Neural cell (in vitro differentiated cells): ENCODE measurements at regions not wholly inside any gene's neighbourhood (a gene's known extent, or its start where the extent isn't known, plus 50 kb on each side); places are given as distances from the start of the nearest gene placed in this dataset.

Source experiments
- H2AFZ ChIP-seq: fragments of 200-600, 300-800 bp; sonication (generic), shearing (Covaris generic); 2 replicates; pipeline ENCODE4 v1.6.0; 2014; ENCODE audit warnings: low read depth, mild to moderate bottlenecking, antibody characterized with exemption, low read length, moderate library complexity
- H3F3A ChIP-seq: fragments of 200-600 bp; shearing (Covaris generic); 2 replicates; pipeline ENCODE4 v1.6.1; 2016; ENCODE audit warnings: mild to moderate bottlenecking, moderate library complexity, mixed read lengths, antibody characterized with exemption, low read length; ENCODE audit not compliant: insufficient read depth, poor library complexity, severe bottlenecking
- H3K27ac ChIP-seq: fragments of 200-600, 300-800 bp; sonication (generic), shearing (Covaris generic); 2 replicates; pipeline ENCODE4 v1.5.1; 2014; ENCODE audit warnings: mild to moderate bottlenecking, low read length, moderate library complexity
- H3K27me3 ChIP-seq: fragments of 300-800, 200-600 bp; sonication (generic), shearing (Covaris generic); 2 replicates; pipeline ENCODE4 v1.6.0; 2014; ENCODE audit warnings: mild to moderate bottlenecking, low read depth, low read length, moderate library complexity; ENCODE audit not compliant: insufficient read depth
- H3K36me3 ChIP-seq: fragments of 300-800, 200-600 bp; sonication (generic), shearing (Covaris generic); 2 replicates; pipeline ENCODE4 v1.5.1; 2014; ENCODE audit warnings: mild to moderate bottlenecking, antibody characterized with exemption, low read length, moderate library complexity; ENCODE audit not compliant: insufficient read depth
- H3K4me2 ChIP-seq: fragments of 300-800, 200-600 bp; sonication (generic), shearing (Covaris generic); 2 replicates; pipeline ENCODE4 v1.6.0; 2014; ENCODE audit warnings: mild to moderate bottlenecking, low read length
- H3K4me3 ChIP-seq: fragments of 300-800, 200-600 bp; sonication (generic), shearing (Covaris generic); 2 replicates; pipeline ENCODE4 v1.5.1; 2014; ENCODE audit warnings: mild to moderate bottlenecking, low read length, moderate library complexity
- H3K79me2 ChIP-seq: fragments of 200-600 bp; shearing (Covaris generic); replicated peaks from 2 replicates; pipeline ENCODE4 v1.6.0; 2014; ENCODE audit warnings: mild to moderate bottlenecking, low read length, moderate library complexity; ENCODE audit not compliant: insufficient read depth
- H3K9ac ChIP-seq: fragments of 300-800, 200-600 bp; sonication (generic), shearing (Covaris generic); 2 replicates; pipeline ENCODE4 v1.6.1; 2016; ENCODE audit warnings: mild to moderate bottlenecking, low read length, mixed read lengths
- H3K9me2 ChIP-seq: fragments of 200-600 bp; shearing (Covaris generic); 2 replicates; pipeline ENCODE4 v1.6.1; 2016; ENCODE audit warnings: mild to moderate bottlenecking, low read length, mixed read lengths; ENCODE audit not compliant: insufficient read depth
- H3K9me3 ChIP-seq: fragments of 200-600, 300-800 bp; sonication (generic), shearing (Covaris generic); 2 replicates; pipeline ENCODE4 v1.6.1; 2016; ENCODE audit warnings: mild to moderate bottlenecking, mixed run types, low read length, moderate library complexity, mixed read lengths
- H4K20me1 ChIP-seq: fragments of 200-600 bp; shearing (Covaris generic); 2 replicates; pipeline ENCODE4 v1.6.1; 2016; ENCODE audit warnings: mild to moderate bottlenecking, mixed run types; ENCODE audit not compliant: insufficient read depth
- EP300 ChIP-seq: fragments of 450-650 bp; conservative IDR thresholded peaks from 2 replicates; pipeline ENCODE4 v1.6.1; 2014; ENCODE audit warnings: antibody characterized with exemption, mild to moderate bottlenecking, moderate library complexity; ENCODE audit not compliant: poor library complexity, severe bottlenecking
- EZH2 ChIP-seq: fragments of 200-600, 300-800 bp; shearing (Covaris generic), sonication (generic); IDR thresholded peaks from 2 replicates; pipeline ENCODE4 v1.6.1; 2014; ENCODE audit warnings: antibody characterized with exemption, low read length, borderline replicate concordance, mild to moderate bottlenecking; ENCODE audit not compliant: insufficient read depth, poor library complexity, severe bottlenecking
- MXI1 ChIP-seq: fragments of 450-650 bp; conservative IDR thresholded peaks from 2 replicates; pipeline ENCODE4 v1.6.1; 2014; ENCODE audit warnings: antibody characterized with exemption, mild to moderate bottlenecking; ENCODE audit not compliant: poor library complexity, severe bottlenecking
- POLR2AphosphoS5 ChIP-seq: IDR thresholded peaks from 2 replicates; pipeline ENCODE4 v1.6.1; 2012
- RAD21 ChIP-seq: fragments of 450-650 bp; conservative IDR thresholded peaks from 2 replicates; pipeline ENCODE4 v1.6.1; 2014; ENCODE audit warnings: antibody characterized with exemption, mild to moderate bottlenecking, moderate library complexity
- REST ChIP-seq: IDR thresholded peaks from 2 replicates; pipeline ENCODE4 v1.6.1; 2012; ENCODE audit warnings: borderline replicate concordance
- SMC3 ChIP-seq: fragments of 450-650 bp; conservative IDR thresholded peaks from 2 replicates; pipeline ENCODE4 v1.6.1; 2014; ENCODE audit warnings: antibody characterized with exemption, mild to moderate bottlenecking, moderate library complexity; ENCODE audit not compliant: poor library complexity
- TAF1 ChIP-seq: IDR thresholded peaks from 2 replicates; pipeline ENCODE4 v1.6.1; 2012; ENCODE audit warnings: low read depth
- TF ChIP-seq, protein P1 (sequence below): fragments of 450-650 bp; IDR thresholded peaks from 2 replicates; pipeline ENCODE4 v1.5.1; 2014; ENCODE audit warnings: antibody characterized with exemption, mild to moderate bottlenecking, moderate library complexity; ENCODE audit not compliant: poor library complexity, severe bottlenecking

DNA sequence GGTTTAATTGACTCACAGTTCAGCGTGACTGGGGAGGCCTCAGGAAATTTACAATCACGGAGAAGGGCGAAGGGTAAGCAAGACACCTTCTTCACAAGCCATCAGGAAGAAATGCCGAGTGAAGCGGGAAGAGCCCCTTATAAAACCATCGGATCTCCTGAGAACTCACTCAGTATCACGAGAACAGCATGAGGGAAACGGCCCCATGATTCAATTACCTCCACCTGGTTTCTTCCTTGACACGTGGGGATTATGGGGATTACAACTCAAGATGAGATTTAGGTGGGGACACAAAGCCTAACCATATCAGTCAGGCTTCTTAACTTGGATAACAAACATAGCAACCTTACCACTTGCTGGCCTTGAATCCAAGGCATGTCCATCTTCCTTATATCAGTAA is 73.6 kb upstream of the FOXN2 start:
- no peak overlapping the region for H3K4me3 ChIP-seq
- TF ChIP-seq REST (no peak), SMC3 (no peak), POLR2AphosphoS5 (no peak), TAF1 (no peak), EP300 (no peak), MXI1 (no peak), RAD21 (no peak), EZH2 (no peak)
- TF ChIP-seq, protein P1, sequence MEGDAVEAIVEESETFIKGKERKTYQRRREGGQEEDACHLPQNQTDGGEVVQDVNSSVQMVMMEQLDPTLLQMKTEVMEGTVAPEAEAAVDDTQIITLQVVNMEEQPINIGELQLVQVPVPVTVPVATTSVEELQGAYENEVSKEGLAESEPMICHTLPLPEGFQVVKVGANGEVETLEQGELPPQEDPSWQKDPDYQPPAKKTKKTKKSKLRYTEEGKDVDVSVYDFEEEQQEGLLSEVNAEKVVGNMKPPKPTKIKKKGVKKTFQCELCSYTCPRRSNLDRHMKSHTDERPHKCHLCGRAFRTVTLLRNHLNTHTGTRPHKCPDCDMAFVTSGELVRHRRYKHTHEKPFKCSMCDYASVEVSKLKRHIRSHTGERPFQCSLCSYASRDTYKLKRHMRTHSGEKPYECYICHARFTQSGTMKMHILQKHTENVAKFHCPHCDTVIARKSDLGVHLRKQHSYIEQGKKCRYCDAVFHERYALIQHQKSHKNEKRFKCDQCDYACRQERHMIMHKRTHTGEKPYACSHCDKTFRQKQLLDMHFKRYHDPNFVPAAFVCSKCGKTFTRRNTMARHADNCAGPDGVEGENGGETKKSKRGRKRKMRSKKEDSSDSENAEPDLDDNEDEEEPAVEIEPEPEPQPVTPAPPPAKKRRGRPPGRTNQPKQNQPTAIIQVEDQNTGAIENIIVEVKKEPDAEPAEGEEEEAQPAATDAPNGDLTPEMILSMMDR = no peak
- H2AFZ ChIP-seq = no peak overlapping the region
- H3F3A ChIP-seq = no peaks in the 10 kb centered on the region
- no peaks in the 10 kb centered on the region for H3K27me3 ChIP-seq
- no peak overlapping the region for H3K9ac ChIP-seq
- no peaks in the 10 kb centered on the region for H3K36me3 ChIP-seq
- no peaks in the 10 kb centered on the region for H3K9me3 ChIP-seq
- no peak overlapping the region for H3K4me2 ChIP-seq
- no peak overlapping the region for H3K27ac ChIP-seq
- H4K20me1 ChIP-seq = no peaks in the 10 kb centered on the region
- H3K79me2 ChIP-seq = no peaks in the 10 kb centered on the region
- no peaks in the 10 kb centered on the region for H3K9me2 ChIP-seq

GRCh38 chr2:48247206-48247605 is 67.3 kb upstream of the FOXN2 start:
- H3K27ac ChIP-seq = no peak overlapping the region
- no peak overlapping the region for H3K4me3 ChIP-seq
- no peaks in the 10 kb centered on the region for H3F3A ChIP-seq
- no peaks in the 10 kb centered on the region for H3K27me3 ChIP-seq
- no peaks in the 10 kb centered on the region for H3K79me2 ChIP-seq
- H3K9me2 ChIP-seq = no peaks in the 10 kb centered on the region
- H3K9me3 ChIP-seq = no peaks in the 10 kb centered on the region
- no peak overlapping the region for H3K9ac ChIP-seq
- H3K4me2 ChIP-seq = no peak overlapping the region
- H4K20me1 ChIP-seq = no peaks in the 10 kb centered on the region
- no peak overlapping the region for H2AFZ ChIP-seq
- no peaks in the 10 kb centered on the region for H3K36me3 ChIP-seq
- TF ChIP-seq MXI1 = no peak
- TF ChIP-seq, protein P1 = no peak
